ENCODE measurements at regions not wholly inside any gene's neighbourhood (a gene's known extent, or its start where the extent isn't known, plus 50 kb on each side); places are given as distances from the start of the nearest gene placed in this dataset.

GRCh38 chr3:177773717-177774116 is 576.4 kb upstream of the TBL1XR1 start:
- BruUV-seq (replicated peaks) = no TSS peak
- Histone ChIP-seq H3K9me2 (ENCODE audit: insufficient read depth) (no peaks in the 10 kb centered on the region), H3K27ac (no peak overlapping the region), H3K4me3 (no peak overlapping the region), H3F3A (ENCODE audit: insufficient read depth, low read depth) (peaks cover 21% of the 10 kb centered on the region; the same call in 1 of the 2 replicates), H2AFZ (no peak overlapping the region), H3K79me2 (ENCODE audit: low read depth) (no peaks in the 10 kb centered on the region), H3K4me2 (no peak overlapping the region), H3K9me3 (ENCODE audit: insufficient read depth, low read depth) (peaks cover 10% of the 10 kb centered on the region), H3K36me3 (ENCODE audit: low read depth) (no peaks in the 10 kb centered on the region), H3K27me3 (ENCODE audit: insufficient read depth, low read depth) (no peaks in the 10 kb centered on the region), H4K20me1 (ENCODE audit: insufficient read depth) (no peaks in the 10 kb centered on the region), H3K4me1 (replicated peaks; ENCODE audit: insufficient read depth) (peaks cover 39% of the 10 kb centered on the region)
- DNase-seq = no peak
- TF ChIP-seq EZH2 (IDR thresholded peaks at IDR 0.05; ENCODE audit: low read depth) (no peak), CTCF (conservative IDR thresholded peaks at IDR 0.05) (no peak)
- intact Hi-C loops (cut with micrococcal nuclease; ENCODE audit: unreplicated experiment) = no loop called here
- CTCF ChIA-PET = no interaction called here
- POLR2A ChIA-PET (ENCODE audit: unreplicated experiment) = no interaction called here

GRCh38 chr3:177776661-177777101 is 579.4 kb upstream of the TBL1XR1 start:
- Histone ChIP-seq H2AFZ (0 out of 2 replicates have a peak overlapping the region, but pooled peaks have one; percentile 22), H3K9me3 (ENCODE audit: insufficient read depth, low read depth) (peaks cover 7% of the 10 kb centered on the region), H4K20me1 (ENCODE audit: insufficient read depth) (no peaks in the 10 kb centered on the region), H3K4me2 (peak overlapping the region; percentile 24), H3K36me3 (ENCODE audit: low read depth) (no peaks in the 10 kb centered on the region), H3F3A (ENCODE audit: insufficient read depth, low read depth) (peaks cover 21% of the 10 kb centered on the region; the same call in 1 of the 2 replicates), H3K27ac (peak overlapping the region; percentile 58), H3K79me2 (ENCODE audit: low read depth) (no peaks in the 10 kb centered on the region), H3K9me2 (ENCODE audit: insufficient read depth) (no peaks in the 10 kb centered on the region), H3K4me1 (replicated peaks; ENCODE audit: insufficient read depth) (peaks cover 24% of the 10 kb centered on the region), H3K27me3 (ENCODE audit: insufficient read depth, low read depth) (no peaks in the 10 kb centered on the region), H3K4me3 (no peak overlapping the region)
- intact Hi-C loops (cut with micrococcal nuclease; ENCODE audit: unreplicated experiment) = loop anchor here (1.0 to 5.0 kb wide), 16 partner anchors 34 to 726 kb away; partner anchors contain the start of gene TBL1XR1
- CTCF ChIA-PET = interaction anchor here (0.6 to 1.7 kb wide), 3 partner anchors 34 to 726 kb away, joined by 3 to 5 read pairs (median 4); no protein-coding TSS in a partner anchor
- BruUV-seq (replicated peaks) = no TSS peak
- DNase-seq = peak; percentile 84 to 93
- no peak for TF ChIP-seq EZH2 (IDR thresholded peaks at IDR 0.05; ENCODE audit: low read depth)
- no peak for TF ChIP-seq CTCF (conservative IDR thresholded peaks at IDR 0.05)
- POLR2A ChIA-PET (ENCODE audit: unreplicated experiment) = interaction anchor here (0.6 kb wide), 1 partner anchor 26 kb away, joined by 5 read pairs; no protein-coding TSS in a partner anchor

- BruUV-seq (replicated peaks) = no TSS peak
- POLR2A ChIA-PET (ENCODE audit: unreplicated experiment) = no interaction called here
- Histone ChIP-seq H3K9me2 (ENCODE audit: insufficient read depth) (no peaks in the 10 kb centered on the region), H3K4me1 (replicated peaks; ENCODE audit: insufficient read depth) (peaks cover 24% of the 10 kb centered on the region), H3K27ac (no peak overlapping the region), H3K4me2 (no peak overlapping the region), H3K79me2 (ENCODE audit: low read depth) (no peaks in the 10 kb centered on the region), H3K36me3 (ENCODE audit: low read depth) (no peaks in the 10 kb centered on the region), H3K9me3 (ENCODE audit: insufficient read depth, low read depth) (peaks cover 7% of the 10 kb centered on the region), H3K27me3 (ENCODE audit: insufficient read depth, low read depth) (no peaks in the 10 kb centered on the region), H3K4me3 (no peak overlapping the region), H3F3A (ENCODE audit: insufficient read depth, low read depth) (peaks cover 21% of the 10 kb centered on the region; the same call in 1 of the 2 replicates), H2AFZ (no peak overlapping the region), H4K20me1 (ENCODE audit: insufficient read depth) (no peaks in the 10 kb centered on the region)
- DNase-seq = peak; percentile 28 to 44
- TF ChIP-seq EZH2 (IDR thresholded peaks at IDR 0.05; ENCODE audit: low read depth) (no peak), CTCF (conservative IDR thresholded peaks at IDR 0.05) (peak; percentile 56)
- intact Hi-C loops (cut with micrococcal nuclease; ENCODE audit: unreplicated experiment) = loop anchor here (1.0 to 5.0 kb wide), 12 partner anchors 39 to 727 kb away; partner anchors contain the start of gene TBL1XR1
- CTCF ChIA-PET = no interaction called here
Observed at GRCh38 chr3:177777699-177778098, 580.4 kb upstream of the TBL1XR1 start.

Measured in PC-9 (cell line).